HEK293 (cell line): ENCODE measurements at regions not wholly inside any gene's neighbourhood (a gene's known extent, or its start where the extent isn't known, plus 50 kb on each side); places are given as distances from the start of the nearest gene placed in this dataset.

Source experiments
- CTCF ChIA-PET: fragments of 350-600 bp; formaldehyde crosslinking; extraction: SDS; loops from one replicate; lab custom pipeline; 2021; ENCODE audit warnings: antibody characterized with exemption; lab: Yijun Ruan, JAX
- POLR2A ChIA-PET: fragments of 300-600 bp; formaldehyde crosslinking; extraction: SDS; loops from one replicate; lab custom pipeline; 2020; ENCODE audit warnings: antibody characterized with exemption, inconsistent platforms; lab: Yijun Ruan, JAX
- H3K27ac ChIP-seq: fragments of 200-500 bp; sonication (Bioruptor generic); 2 replicates; pipeline ENCODE4 v1.5.1; 2014; ENCODE audit warnings: low read depth, low read length, control low read depth, inconsistent platforms; ENCODE audit errors: extremely low read depth
- H3K36me3 ChIP-seq, 2 experiments: fragments of 200-500 bp in 1 of 2; sonication (Bioruptor generic) in 1 of 2; 1 replicate in 1 of 2; 2 replicates in 1 of 2; pipeline ENCODE4 v1.5.1; 2014 to 2017; ENCODE audit warnings: inconsistent platforms in 2 of 2, low read length in 2 of 2; ENCODE audit not compliant: control insufficient read depth in 2 of 2, insufficient read depth in 1 of 2
- H3K4me1 ChIP-seq: fragments of 200-500 bp; sonication (Bioruptor generic); 2 replicates; pipeline ENCODE4 v1.5.1; 2014; ENCODE audit warnings: mild to moderate bottlenecking, low read length, inconsistent platforms; ENCODE audit not compliant: control insufficient read depth, insufficient read depth
- H3K4me3 ChIP-seq: 2 replicates; pipeline ENCODE4 v1.5.1; 2011; ENCODE audit warnings: low read depth, mild to moderate bottlenecking, control low read depth, low read length, moderate library complexity
- H3K9me3 ChIP-seq: fragments of 200-500 bp; sonication (Bioruptor generic); 2 replicates; pipeline ENCODE4 v1.5.1; 2014; ENCODE audit warnings: low read depth, low read length, inconsistent platforms; ENCODE audit not compliant: control insufficient read depth, insufficient read depth
- EGR2 ChIP-seq: fragments of 450-650 bp; formaldehyde crosslinking; IDR thresholded peaks from 2 replicates; pipeline ENCODE4 v1.5.1; 2016; ENCODE audit warnings: low read depth, missing biosample characterization, missing genetic modification characterization
- KLF9 ChIP-seq: fragments of 450-650 bp; formaldehyde crosslinking; IDR thresholded peaks from 2 replicates; pipeline ENCODE4 v1.5.1; 2016; ENCODE audit warnings: missing biosample characterization, missing genetic modification characterization, low read depth
- REST ChIP-seq: fragments of 450-650 bp; formaldehyde crosslinking; IDR thresholded peaks from 2 replicates; pipeline ENCODE4 v1.5.1; 2016; ENCODE audit warnings: missing biosample characterization, missing genetic modification characterization
- ZFHX2 ChIP-seq: fragments of 450-650 bp; formaldehyde crosslinking; conservative IDR thresholded peaks from 2 replicates; pipeline ENCODE4 v1.5.1; 2016; ENCODE audit warnings: missing biosample characterization, missing genetic modification characterization
- ZFP3 ChIP-seq: fragments of 450-650 bp; formaldehyde crosslinking; IDR thresholded peaks from 2 replicates; pipeline ENCODE4 v1.5.1; 2016; ENCODE audit warnings: low read depth, missing biosample characterization, missing genetic modification characterization
- ZNF214 ChIP-seq: fragments of 450-650 bp; formaldehyde crosslinking; IDR thresholded peaks from 2 replicates; pipeline ENCODE4 v1.5.1; 2017; ENCODE audit warnings: missing biosample characterization, mild to moderate bottlenecking, missing genetic modification characterization, borderline replicate concordance
- ZNF324 ChIP-seq: fragments of 450-650 bp; formaldehyde crosslinking; IDR thresholded peaks from 2 replicates; pipeline ENCODE4 v1.5.1; 2016; ENCODE audit warnings: missing biosample characterization, missing genetic modification characterization
- ZNF423 ChIP-seq: fragments of 450-650 bp; formaldehyde crosslinking; IDR thresholded peaks from 2 replicates; pipeline ENCODE4 v1.5.1; 2016; ENCODE audit warnings: missing biosample characterization, missing genetic modification characterization
- ZNF501 ChIP-seq: fragments of 450-650 bp; formaldehyde crosslinking; IDR thresholded peaks from 2 replicates; pipeline ENCODE4 v1.5.1; 2016; ENCODE audit warnings: missing biosample characterization, missing genetic modification characterization
- ZNF514 ChIP-seq: fragments of 450-650 bp; formaldehyde crosslinking; IDR thresholded peaks from 2 replicates; pipeline ENCODE4 v1.5.1; 2016; ENCODE audit warnings: missing biosample characterization, missing genetic modification characterization
- ZNF571 ChIP-seq: fragments of 450-650 bp; formaldehyde crosslinking; IDR thresholded peaks from 2 replicates; pipeline ENCODE4 v1.5.0; 2017; ENCODE audit warnings: missing biosample characterization, missing genetic modification characterization
- ZNF670 ChIP-seq: fragments of 450-650 bp; formaldehyde crosslinking; IDR thresholded peaks from 2 replicates; pipeline ENCODE4 v1.5.1; 2016; ENCODE audit warnings: missing biosample characterization, missing genetic modification characterization, low read depth
- ZNF701 ChIP-seq: fragments of 450-650 bp; formaldehyde crosslinking; IDR thresholded peaks from 2 replicates; pipeline ENCODE4 v1.5.1; 2016; ENCODE audit warnings: missing biosample characterization, missing genetic modification characterization
- ZNF830 ChIP-seq: fragments of 450-650 bp; IDR thresholded peaks from 2 replicates; pipeline ENCODE4 v1.5.0; 2018; ENCODE audit warnings: missing biosample characterization, missing genetic modification characterization, low read depth, mild to moderate bottlenecking, moderate library complexity
- TF ChIP-seq, protein P1 (sequence below): fragments of 450-650 bp; formaldehyde crosslinking; IDR thresholded peaks from 2 replicates; pipeline ENCODE4 v1.5.1; 2017; ENCODE audit warnings: missing biosample characterization, missing genetic modification characterization
- TF ChIP-seq, protein P2 (sequence below): fragments of 450-650 bp; formaldehyde crosslinking; IDR thresholded peaks from 2 replicates; pipeline ENCODE4 v1.5.1; 2017; ENCODE audit warnings: missing biosample characterization, missing genetic modification characterization
- TF ChIP-seq, protein P3 (sequence below): fragments of 450-650 bp; formaldehyde crosslinking; IDR thresholded peaks from 2 replicates; pipeline ENCODE4 v1.5.1; 2017; ENCODE audit warnings: missing biosample characterization, missing genetic modification characterization
- TF ChIP-seq, protein P4 (sequence below): fragments of 450-650 bp; formaldehyde crosslinking; IDR thresholded peaks from 2 replicates; pipeline ENCODE4 v1.5.1; 2016; ENCODE audit warnings: missing biosample characterization, missing genetic modification characterization

DNA sequence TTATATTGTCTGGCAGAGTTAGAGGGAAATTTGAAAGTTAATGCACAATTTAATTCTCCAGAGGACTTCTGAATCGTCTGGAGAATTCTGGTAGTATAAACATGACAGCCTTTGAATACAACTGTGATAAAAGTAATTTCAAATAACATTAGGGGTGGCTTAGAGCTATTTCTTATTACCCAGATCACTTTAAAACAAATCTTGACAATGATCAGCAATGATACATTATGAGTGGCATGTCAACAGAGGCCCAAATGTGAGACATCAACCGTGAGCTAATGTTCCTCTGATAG is 259.1 kb downstream of the HACE1 start:
- H3K36me3 ChIP-seq: no peaks in the 10 kb centered on the region
- POLR2A ChIA-PET: no interaction called here
- CTCF ChIA-PET: interaction anchor here (0.7 kb wide), 1 partner anchor 832 kb away, joined by 3 read pairs; no protein-coding TSS in a partner anchor
- H3K4me3 ChIP-seq: no peak overlapping the region
- no peak for TF ChIP-seq ZNF214
- TF ChIP-seq, protein P1, sequence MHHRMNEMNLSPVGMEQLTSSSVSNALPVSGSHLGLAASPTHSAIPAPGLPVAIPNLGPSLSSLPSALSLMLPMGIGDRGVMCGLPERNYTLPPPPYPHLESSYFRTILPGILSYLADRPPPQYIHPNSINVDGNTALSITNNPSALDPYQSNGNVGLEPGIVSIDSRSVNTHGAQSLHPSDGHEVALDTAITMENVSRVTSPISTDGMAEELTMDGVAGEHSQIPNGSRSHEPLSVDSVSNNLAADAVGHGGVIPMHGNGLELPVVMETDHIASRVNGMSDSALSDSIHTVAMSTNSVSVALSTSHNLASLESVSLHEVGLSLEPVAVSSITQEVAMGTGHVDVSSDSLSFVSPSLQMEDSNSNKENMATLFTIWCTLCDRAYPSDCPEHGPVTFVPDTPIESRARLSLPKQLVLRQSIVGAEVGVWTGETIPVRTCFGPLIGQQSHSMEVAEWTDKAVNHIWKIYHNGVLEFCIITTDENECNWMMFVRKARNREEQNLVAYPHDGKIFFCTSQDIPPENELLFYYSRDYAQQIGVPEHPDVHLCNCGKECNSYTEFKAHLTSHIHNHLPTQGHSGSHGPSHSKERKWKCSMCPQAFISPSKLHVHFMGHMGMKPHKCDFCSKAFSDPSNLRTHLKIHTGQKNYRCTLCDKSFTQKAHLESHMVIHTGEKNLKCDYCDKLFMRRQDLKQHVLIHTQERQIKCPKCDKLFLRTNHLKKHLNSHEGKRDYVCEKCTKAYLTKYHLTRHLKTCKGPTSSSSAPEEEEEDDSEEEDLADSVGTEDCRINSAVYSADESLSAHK (tag by site-specific recombination): no peak
- no peak for TF ChIP-seq ZNF324 (tag by site-specific recombination)
- no peaks in the 10 kb centered on the region for H3K9me3 ChIP-seq
- no peaks in the 10 kb centered on the region for H3K4me1 ChIP-seq
- H3K27ac ChIP-seq: no peak overlapping the region

DNA sequence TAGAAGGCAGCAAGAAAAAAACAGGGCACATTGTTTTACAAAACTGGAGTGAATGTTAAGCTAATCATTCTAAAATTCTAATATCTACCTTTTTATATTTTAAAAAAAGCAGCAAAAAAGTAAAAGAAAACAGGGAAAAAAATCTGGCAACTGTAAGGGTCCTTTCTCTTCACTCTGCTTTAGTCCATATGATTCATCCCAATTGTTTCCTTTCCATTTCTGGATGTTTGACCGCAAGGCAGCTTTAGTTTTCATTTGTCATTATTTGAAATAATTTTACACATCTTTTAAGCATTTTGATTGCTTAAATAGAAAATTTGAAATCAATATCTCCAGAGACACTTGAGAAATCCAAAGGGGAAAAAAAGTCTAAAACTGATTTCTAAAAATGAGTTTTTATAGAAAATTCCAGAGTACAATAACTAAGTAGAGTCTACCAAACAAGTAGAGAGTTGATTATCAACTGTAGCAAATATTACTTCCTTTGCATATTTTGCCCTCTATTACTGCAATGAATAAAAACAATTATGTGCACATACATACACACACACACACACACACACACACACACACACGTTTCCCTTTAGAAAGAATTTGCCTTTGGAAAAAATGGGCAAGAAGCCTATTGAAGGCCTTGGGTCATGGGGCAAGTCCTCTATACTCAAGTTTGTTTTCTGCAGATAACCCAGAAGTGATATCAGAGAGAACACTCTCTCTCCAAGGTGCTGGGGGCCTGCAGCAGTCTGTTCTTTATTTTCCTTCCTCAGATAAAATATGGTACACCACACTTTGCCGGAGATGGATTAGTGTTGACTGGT is 259.7 kb downstream of the HACE1 start:
- Histone ChIP-seq H3K36me3 (no peaks in the 10 kb centered on the region), H3K4me1 (no peaks in the 10 kb centered on the region), H3K9me3 (no peaks in the 10 kb centered on the region), H3K4me3 (no peak overlapping the region), H3K27ac (no peak overlapping the region)
- TF ChIP-seq ZNF670 (tag by site-specific recombination) (no peak), ZNF571 (tag by site-specific recombination) (no peak), ZNF514 (tag by site-specific recombination) (no peak), ZNF701 (tag by site-specific recombination) (no peak), ZFP3 (tag by site-specific recombination) (no peak), ZNF501 (no peak), ZNF830 (tag by site-specific recombination) (no peak), REST (0 out of 2 replicates have a peak, but pooled peaks have one; percentile 35)
- TF ChIP-seq, protein P2, sequence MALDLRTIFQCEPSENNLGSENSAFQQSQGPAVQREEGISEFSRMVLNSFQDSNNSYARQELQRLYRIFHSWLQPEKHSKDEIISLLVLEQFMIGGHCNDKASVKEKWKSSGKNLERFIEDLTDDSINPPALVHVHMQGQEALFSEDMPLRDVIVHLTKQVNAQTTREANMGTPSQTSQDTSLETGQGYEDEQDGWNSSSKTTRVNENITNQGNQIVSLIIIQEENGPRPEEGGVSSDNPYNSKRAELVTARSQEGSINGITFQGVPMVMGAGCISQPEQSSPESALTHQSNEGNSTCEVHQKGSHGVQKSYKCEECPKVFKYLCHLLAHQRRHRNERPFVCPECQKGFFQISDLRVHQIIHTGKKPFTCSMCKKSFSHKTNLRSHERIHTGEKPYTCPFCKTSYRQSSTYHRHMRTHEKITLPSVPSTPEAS: 0 out of 2 replicates have a peak, but pooled peaks have one; percentile 25
- ChIA-PET POLR2A (no interaction called here), CTCF (interaction anchor here (0.6 to 0.7 kb wide), 2 partner anchors 72 to 832 kb away, joined by 3 read pairs; no protein-coding TSS in a partner anchor)

- ChIA-PET CTCF (interaction anchor here (0.6 kb wide), 1 partner anchor 94 kb away, joined by 3 read pairs; no protein-coding TSS in a partner anchor), POLR2A (no interaction called here)
- no peaks in the 10 kb centered on the region for H3K4me1 ChIP-seq
- H3K4me3 ChIP-seq: no peak overlapping the region
- H3K9me3 ChIP-seq: no peaks in the 10 kb centered on the region
- H3K36me3 ChIP-seq: no peaks in the 10 kb centered on the region
- H3K27ac ChIP-seq: no peak overlapping the region
- TF ChIP-seq EGR2 (tag by site-specific recombination) (no peak), KLF9 (tag by site-specific recombination) (no peak), ZFHX2 (tag by site-specific recombination) (no peak), ZNF423 (tag by site-specific recombination) (no peak)
- TF ChIP-seq, protein P3, sequence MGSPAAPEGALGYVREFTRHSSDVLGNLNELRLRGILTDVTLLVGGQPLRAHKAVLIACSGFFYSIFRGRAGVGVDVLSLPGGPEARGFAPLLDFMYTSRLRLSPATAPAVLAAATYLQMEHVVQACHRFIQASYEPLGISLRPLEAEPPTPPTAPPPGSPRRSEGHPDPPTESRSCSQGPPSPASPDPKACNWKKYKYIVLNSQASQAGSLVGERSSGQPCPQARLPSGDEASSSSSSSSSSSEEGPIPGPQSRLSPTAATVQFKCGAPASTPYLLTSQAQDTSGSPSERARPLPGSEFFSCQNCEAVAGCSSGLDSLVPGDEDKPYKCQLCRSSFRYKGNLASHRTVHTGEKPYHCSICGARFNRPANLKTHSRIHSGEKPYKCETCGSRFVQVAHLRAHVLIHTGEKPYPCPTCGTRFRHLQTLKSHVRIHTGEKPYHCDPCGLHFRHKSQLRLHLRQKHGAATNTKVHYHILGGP (tag by site-specific recombination): no peak
- TF ChIP-seq, protein P1 (tag by site-specific recombination): no peak
- TF ChIP-seq, protein P4, sequence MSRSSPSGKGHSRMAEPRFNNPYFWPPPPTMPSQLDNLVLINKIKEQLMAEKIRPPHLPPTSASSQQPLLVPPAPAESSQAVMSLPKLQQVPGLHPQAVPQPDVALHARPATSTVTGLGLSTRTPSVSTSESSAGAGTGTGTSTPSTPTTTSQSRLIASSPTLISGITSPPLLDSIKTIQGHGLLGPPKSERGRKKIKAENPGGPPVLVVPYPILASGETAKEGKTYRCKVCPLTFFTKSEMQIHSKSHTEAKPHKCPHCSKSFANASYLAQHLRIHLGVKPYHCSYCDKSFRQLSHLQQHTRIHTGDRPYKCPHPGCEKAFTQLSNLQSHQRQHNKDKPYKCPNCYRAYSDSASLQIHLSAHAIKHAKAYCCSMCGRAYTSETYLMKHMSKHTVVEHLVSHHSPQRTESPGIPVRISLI (tag by site-specific recombination): no peak
Measured at GRCh38 chr6:104597541-104598050, 262.1 kb downstream of the HACE1 start.
